Neural progenitor cell (in vitro differentiated cells): ENCODE measurements at regions not wholly inside any gene's neighbourhood (a gene's known extent, or its start where the extent isn't known, plus 50 kb on each side); places are given as distances from the start of the nearest gene placed in this dataset.
"Not testable (repeated sequence)": the region's sequence is repeated elsewhere in the genome, so short reads cannot be mapped to it uniquely, and the experiment has no call there.

Source experiments
- DNase-seq: peaks from one replicate; pipeline ENCODE4 v3.0.0-alpha.2; 2016; ENCODE audit warnings: low spot score
- H2AFZ ChIP-seq: fragments of 200-600 bp; sonication (generic); replicated peaks from 2 replicates; pipeline ENCODE4 v1.6.1; 2016; ENCODE audit warnings: antibody characterized with exemption
- H3F3A ChIP-seq: fragments of 200-600 bp; sonication (generic); 2 replicates; pipeline ENCODE4 v1.6.1; 2016; ENCODE audit warnings: antibody characterized with exemption, low read depth
- H3K27ac ChIP-seq: fragments of 200-600 bp; sonication (generic); 2 replicates; pipeline ENCODE4 v1.5.1; 2016; ENCODE audit warnings: mild to moderate bottlenecking
- H3K27me3 ChIP-seq: fragments of 200-600 bp; sonication (generic); 2 replicates; pipeline ENCODE4 v1.6.1; 2016; ENCODE audit warnings: mild to moderate bottlenecking, moderate library complexity
- H3K36me3 ChIP-seq: fragments of 200-600 bp; sonication (generic); 2 replicates; pipeline ENCODE4 v1.5.1; 2016
- H3K4me1 ChIP-seq: fragments of 200-600 bp; sonication (generic); 2 replicates; pipeline ENCODE4 v1.6.1; 2016; ENCODE audit warnings: mixed run types
- H3K4me2 ChIP-seq: fragments of 200-600 bp; sonication (generic); 2 replicates; pipeline ENCODE4 v1.6.1; 2016
- H3K4me3 ChIP-seq: fragments of 200-600 bp; sonication (generic); 2 replicates; pipeline ENCODE4 v1.5.1; 2016
- H3K79me2 ChIP-seq: fragments of 200-600 bp; sonication (generic); 2 replicates; pipeline ENCODE4 v1.6.1; 2016; ENCODE audit warnings: low read depth
- H3K9ac ChIP-seq: fragments of 200-600 bp; sonication (generic); 2 replicates; pipeline ENCODE4 v1.6.1; 2016
- H3K9me3 ChIP-seq: fragments of 200-600 bp; sonication (generic); 2 replicates; pipeline ENCODE4 v1.5.1; 2016; ENCODE audit warnings: low read depth
- H4K20me1 ChIP-seq: fragments of 200-600 bp; sonication (generic); 2 replicates; pipeline ENCODE4 v1.6.1; 2016; ENCODE audit warnings: low read depth
- H3K27ac Mint-ChIP-seq: 3 replicates; pipeline ENCODE4 v1.8.0; 2021; ENCODE audit warnings: mixed read lengths
- H3K27me3 Mint-ChIP-seq: 2 replicates; pipeline ENCODE4 v1.8.0; 2022; ENCODE audit warnings: low read depth, mild to moderate bottlenecking, inconsistent platforms, moderate library complexity, mixed read lengths; ENCODE audit not compliant: insufficient read depth
- H3K36me3 Mint-ChIP-seq: 3 replicates; pipeline ENCODE4 v1.8.0; 2021; ENCODE audit warnings: mixed read lengths
- H3K4me1 Mint-ChIP-seq: 3 replicates; pipeline ENCODE4 v1.8.0; 2021; ENCODE audit warnings: mixed read lengths
- H3K4me3 Mint-ChIP-seq: 3 replicates; pipeline ENCODE4 v1.8.0; 2021; ENCODE audit warnings: mild to moderate bottlenecking, moderate library complexity, mixed read lengths
- H3K9me3 Mint-ChIP-seq: 3 replicates; pipeline ENCODE4 v1.8.0; 2020; ENCODE audit warnings: mixed read lengths
- EZH2 ChIP-seq: fragments of 200-600 bp; sonication (generic); IDR thresholded peaks from 2 replicates; pipeline ENCODE4 v1.6.1; 2017; ENCODE audit warnings: antibody characterized with exemption, mild to moderate bottlenecking, moderate library complexity
- EZH2phosphoT487 ChIP-seq: fragments of 200-600 bp; sonication (generic); IDR thresholded peaks from 2 replicates; pipeline ENCODE4 v1.6.1; 2017; ENCODE audit warnings: antibody characterized with exemption
- TF ChIP-seq, protein P1 (sequence below): fragments of 200-600 bp; sonication (generic); IDR thresholded peaks from 2 replicates; pipeline ENCODE4 v1.5.1; 2017; ENCODE audit warnings: antibody characterized with exemption, mild to moderate bottlenecking

DNA sequence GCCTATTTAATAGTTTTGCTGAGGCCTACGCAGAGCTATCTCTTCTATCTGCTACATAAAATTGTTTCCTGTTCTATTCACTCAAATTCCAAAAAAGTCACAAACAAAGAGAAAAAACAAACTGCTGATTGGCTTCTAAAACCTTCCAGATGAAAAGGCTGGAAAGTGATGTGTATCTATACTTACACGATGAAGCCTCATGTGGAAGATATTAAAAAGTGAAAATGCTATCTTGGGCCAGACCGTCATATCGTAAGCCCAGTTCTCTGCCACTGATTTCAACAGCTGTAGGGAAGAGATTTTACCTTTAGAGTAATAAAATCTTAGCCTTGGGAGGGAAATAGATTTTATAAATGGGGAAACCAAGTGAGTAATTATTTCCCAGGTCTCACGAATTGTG lies 394.8 kb downstream of the KIF20B start:
- peaks cover 2% of the 10 kb centered on the region for H3K27me3 Mint-ChIP-seq
- no peak overlapping the region for H3K4me3 Mint-ChIP-seq
- no peaks in the 10 kb centered on the region for H3K79me2 ChIP-seq
- no peaks in the 10 kb centered on the region for H3K27me3 ChIP-seq
- H3K36me3 Mint-ChIP-seq = no peaks in the 10 kb centered on the region
- no peaks in the 10 kb centered on the region for H3K9me3 ChIP-seq
- H3K4me1 Mint-ChIP-seq = no peaks in the 10 kb centered on the region
- no peak overlapping the region for H3K27ac Mint-ChIP-seq
- no peak overlapping the region for H3K4me3 ChIP-seq
- no peak overlapping the region for H3K27ac ChIP-seq
- H4K20me1 ChIP-seq = no peaks in the 10 kb centered on the region
- H3K4me2 ChIP-seq = no peak overlapping the region
- no peak overlapping the region for H2AFZ ChIP-seq
- no peaks in the 10 kb centered on the region for H3K9me3 Mint-ChIP-seq
- no peaks in the 10 kb centered on the region for H3F3A ChIP-seq
- TF ChIP-seq, protein P1, sequence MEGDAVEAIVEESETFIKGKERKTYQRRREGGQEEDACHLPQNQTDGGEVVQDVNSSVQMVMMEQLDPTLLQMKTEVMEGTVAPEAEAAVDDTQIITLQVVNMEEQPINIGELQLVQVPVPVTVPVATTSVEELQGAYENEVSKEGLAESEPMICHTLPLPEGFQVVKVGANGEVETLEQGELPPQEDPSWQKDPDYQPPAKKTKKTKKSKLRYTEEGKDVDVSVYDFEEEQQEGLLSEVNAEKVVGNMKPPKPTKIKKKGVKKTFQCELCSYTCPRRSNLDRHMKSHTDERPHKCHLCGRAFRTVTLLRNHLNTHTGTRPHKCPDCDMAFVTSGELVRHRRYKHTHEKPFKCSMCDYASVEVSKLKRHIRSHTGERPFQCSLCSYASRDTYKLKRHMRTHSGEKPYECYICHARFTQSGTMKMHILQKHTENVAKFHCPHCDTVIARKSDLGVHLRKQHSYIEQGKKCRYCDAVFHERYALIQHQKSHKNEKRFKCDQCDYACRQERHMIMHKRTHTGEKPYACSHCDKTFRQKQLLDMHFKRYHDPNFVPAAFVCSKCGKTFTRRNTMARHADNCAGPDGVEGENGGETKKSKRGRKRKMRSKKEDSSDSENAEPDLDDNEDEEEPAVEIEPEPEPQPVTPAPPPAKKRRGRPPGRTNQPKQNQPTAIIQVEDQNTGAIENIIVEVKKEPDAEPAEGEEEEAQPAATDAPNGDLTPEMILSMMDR = no peak
- no peak for TF ChIP-seq EZH2
- no peak for TF ChIP-seq EZH2phosphoT487
- no peak overlapping the region for H3K9ac ChIP-seq
- no peaks in the 10 kb centered on the region for H3K4me1 ChIP-seq
- no peaks in the 10 kb centered on the region for H3K36me3 ChIP-seq
- DNase-seq = no peak

DNA sequence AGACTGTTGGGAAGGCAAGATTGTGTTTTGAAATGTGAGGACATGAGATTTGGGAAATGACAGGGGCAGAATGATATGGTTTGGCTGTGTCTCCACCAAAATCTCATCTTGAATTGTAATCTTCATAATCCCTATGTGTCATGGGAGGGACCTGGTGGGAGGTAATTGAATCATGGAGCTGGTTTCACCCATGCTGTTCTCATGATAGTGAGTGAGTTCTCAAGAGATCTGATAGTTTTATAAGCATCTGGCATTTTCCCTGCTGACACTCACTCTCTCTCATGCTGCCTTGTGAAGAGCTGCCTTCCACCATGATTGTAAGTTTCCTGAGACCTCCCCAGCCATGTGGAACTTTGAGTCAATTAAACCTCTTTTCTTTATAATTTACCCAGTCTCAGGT lies 406.2 kb downstream of the KIF20B start:
- not testable (repeated sequence) for H3K9ac ChIP-seq, H3K4me3 ChIP-seq, DNase-seq, H3K27ac Mint-ChIP-seq, H3K79me2 ChIP-seq, H3K4me1 Mint-ChIP-seq, H3K36me3 ChIP-seq, H2AFZ ChIP-seq, H3K4me3 Mint-ChIP-seq, H3K4me1 ChIP-seq, H3K27me3 ChIP-seq, H3K9me3 Mint-ChIP-seq, H3K36me3 Mint-ChIP-seq, H4K20me1 ChIP-seq, H3K9me3 ChIP-seq, H3K4me2 ChIP-seq, H3F3A ChIP-seq, H3K27ac ChIP-seq, H3K27me3 Mint-ChIP-seq

DNA sequence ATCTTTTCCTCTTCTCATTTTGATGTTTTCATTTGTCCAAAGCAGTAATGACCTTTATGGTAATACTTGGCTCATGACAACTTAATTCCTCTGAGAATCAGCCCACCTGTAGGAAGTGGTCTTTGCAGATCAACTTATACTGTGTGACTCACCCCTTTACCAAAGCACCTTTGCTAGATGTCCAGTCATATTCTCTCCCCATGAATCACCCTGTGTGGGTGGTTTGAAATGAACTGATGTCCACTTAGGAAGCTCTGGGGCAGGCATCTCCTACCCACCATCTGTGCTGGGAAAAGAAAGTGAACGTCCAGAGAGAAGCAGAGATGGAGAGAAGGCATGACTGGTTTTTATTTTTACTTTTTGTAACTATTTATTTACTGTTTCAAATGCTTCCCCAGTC lies 410.3 kb downstream of the KIF20B start:
- Mint-ChIP-seq H3K9me3 (peaks cover 5% of the 10 kb centered on the region), H3K4me1 (no peaks in the 10 kb centered on the region), H3K27ac (no peak overlapping the region), H3K4me3 (no peak overlapping the region), H3K27me3 (no peaks in the 10 kb centered on the region), H3K36me3 (no peaks in the 10 kb centered on the region)
- H3K27me3 ChIP-seq = no peaks in the 10 kb centered on the region
- no peak overlapping the region for H2AFZ ChIP-seq
- no peaks in the 10 kb centered on the region for H3K9me3 ChIP-seq
- no peak for DNase-seq
- no peaks in the 10 kb centered on the region for H3K4me1 ChIP-seq
- H3F3A ChIP-seq = no peaks in the 10 kb centered on the region
- no peak overlapping the region for H3K4me2 ChIP-seq
- TF ChIP-seq EZH2phosphoT487 (no peak), EZH2 (no peak)
- TF ChIP-seq, protein P1 = no peak
- no peak overlapping the region for H3K27ac ChIP-seq
- no peak overlapping the region for H3K9ac ChIP-seq
- no peaks in the 10 kb centered on the region for H3K36me3 ChIP-seq
- no peaks in the 10 kb centered on the region for H4K20me1 ChIP-seq
- no peak overlapping the region for H3K4me3 ChIP-seq
- H3K79me2 ChIP-seq = no peaks in the 10 kb centered on the region

DNA sequence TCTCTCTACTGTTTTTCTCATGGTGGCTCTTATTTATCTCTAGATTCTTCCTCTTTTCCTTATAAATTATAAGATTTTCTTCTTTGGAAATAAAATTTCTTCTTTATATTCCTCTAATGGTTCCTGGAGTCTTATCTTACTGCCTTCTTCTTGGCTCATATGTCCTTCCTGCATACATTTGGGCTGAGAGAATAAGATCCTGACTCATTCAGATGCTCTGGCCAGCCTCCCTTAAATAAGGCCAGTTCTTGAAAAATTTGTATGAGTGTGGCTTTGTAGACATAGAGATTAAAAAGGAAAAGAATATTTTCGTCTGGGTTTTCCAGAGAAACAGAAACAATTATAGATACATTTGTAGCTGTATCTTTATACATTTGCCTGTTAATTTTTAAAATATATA lies 411.3 kb downstream of the KIF20B start:
- H3K79me2 ChIP-seq = no peaks in the 10 kb centered on the region
- Mint-ChIP-seq H3K27me3 (no peaks in the 10 kb centered on the region), H3K4me1 (no peaks in the 10 kb centered on the region), H3K4me3 (no peak overlapping the region), H3K9me3 (peaks cover 5% of the 10 kb centered on the region), H3K27ac (no peak overlapping the region), H3K36me3 (no peaks in the 10 kb centered on the region)
- H3K4me3 ChIP-seq = no peak overlapping the region
- TF ChIP-seq EZH2 (no peak), EZH2phosphoT487 (no peak)
- TF ChIP-seq, protein P1 = no peak
- no peaks in the 10 kb centered on the region for H3F3A ChIP-seq
- H3K27me3 ChIP-seq = no peaks in the 10 kb centered on the region
- no peak overlapping the region for H3K4me2 ChIP-seq
- no peak overlapping the region for H3K27ac ChIP-seq
- no peak for DNase-seq
- H3K9ac ChIP-seq = no peak overlapping the region
- H2AFZ ChIP-seq = no peak overlapping the region
- no peaks in the 10 kb centered on the region for H3K4me1 ChIP-seq
- no peaks in the 10 kb centered on the region for H3K36me3 ChIP-seq
- H3K9me3 ChIP-seq = no peaks in the 10 kb centered on the region
- H4K20me1 ChIP-seq = no peaks in the 10 kb centered on the region

DNA sequence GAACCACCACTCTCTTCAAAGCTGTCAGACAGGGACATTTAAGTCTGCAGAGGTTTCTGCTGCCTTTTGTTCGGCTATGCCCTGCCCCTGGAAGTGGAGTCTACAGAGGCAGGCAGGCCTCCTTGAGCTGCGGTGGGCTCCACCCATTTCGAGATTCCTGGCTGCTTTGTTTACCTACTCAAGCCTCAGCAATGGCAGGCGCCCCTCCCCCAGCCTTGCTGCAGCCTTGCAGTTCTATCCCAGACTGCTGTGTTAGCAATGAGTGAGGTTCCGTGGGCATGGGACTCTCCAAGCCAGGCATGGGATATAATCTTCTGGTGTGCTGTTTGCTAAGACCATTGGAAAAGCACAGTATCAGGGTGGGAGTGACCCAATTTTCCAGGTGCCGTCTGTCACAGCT lies 417.2 kb downstream of the KIF20B start:
- H3K9me3 Mint-ChIP-seq = peaks cover 12% of the 10 kb centered on the region
- not testable (repeated sequence) for H3K36me3 Mint-ChIP-seq, H3K79me2 ChIP-seq, H3K9ac ChIP-seq, DNase-seq, H3K4me1 Mint-ChIP-seq, H3K9me3 ChIP-seq, H3K36me3 ChIP-seq, H3K4me2 ChIP-seq, H3K4me3 ChIP-seq, H3K27ac Mint-ChIP-seq, H3K27me3 Mint-ChIP-seq, H3K4me1 ChIP-seq, H3K4me3 Mint-ChIP-seq, H3K27me3 ChIP-seq, H2AFZ ChIP-seq, H3K27ac ChIP-seq, H4K20me1 ChIP-seq, H3F3A ChIP-seq

DNA sequence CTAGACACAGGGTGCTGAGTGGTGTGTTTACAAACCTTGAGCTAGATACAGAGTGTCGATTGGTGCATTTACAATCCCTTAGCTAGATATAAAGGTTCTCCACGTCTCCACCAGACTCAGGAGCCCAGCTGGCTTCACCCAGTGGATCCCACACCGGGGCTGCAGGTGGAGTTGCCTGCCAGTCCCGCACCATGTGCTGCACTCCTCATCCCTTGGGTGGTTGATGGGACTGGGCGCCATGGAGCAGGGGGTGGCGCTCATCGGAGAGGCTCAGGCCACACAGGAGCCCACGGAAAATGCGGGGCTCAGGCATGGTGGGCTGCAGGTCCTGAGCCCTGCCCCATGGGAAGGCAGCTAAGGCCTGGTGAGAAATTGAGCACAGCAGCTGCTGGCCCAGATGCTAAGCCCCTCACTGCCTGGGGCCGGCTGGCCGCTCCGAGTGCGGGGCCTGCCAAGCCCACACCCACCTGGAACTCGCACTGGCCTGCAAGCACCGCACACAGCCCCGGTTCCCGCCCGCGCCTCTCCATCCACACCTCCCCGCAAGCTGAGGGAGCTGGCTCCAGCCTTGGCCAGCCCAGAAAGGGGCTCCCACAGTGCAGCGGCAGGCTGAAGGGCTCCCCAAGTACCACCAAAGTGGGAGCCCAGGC lies 418.4 kb downstream of the KIF20B start:
- not testable (repeated sequence) for H3K4me1 Mint-ChIP-seq, H3K27ac ChIP-seq, H2AFZ ChIP-seq, H3F3A ChIP-seq, DNase-seq, H3K9me3 Mint-ChIP-seq, H4K20me1 ChIP-seq, H3K4me3 Mint-ChIP-seq, H3K4me1 ChIP-seq, H3K27me3 Mint-ChIP-seq, H3K9ac ChIP-seq, H3K79me2 ChIP-seq, H3K27me3 ChIP-seq, H3K4me2 ChIP-seq, H3K4me3 ChIP-seq, H3K9me3 ChIP-seq, H3K36me3 Mint-ChIP-seq, H3K36me3 ChIP-seq
- peak overlapping the region; percentile 42 for H3K27ac Mint-ChIP-seq
